Upper lobe of left lung (tissue), 4 donors: ENCODE measurements at regions not wholly inside any gene's neighbourhood (a gene's known extent, or its start where the extent isn't known, plus 50 kb on each side); places are given as distances from the start of the nearest gene placed in this dataset.

Experiments
- POLR2AphosphoS5 ChIP-seq, 2 donors: sonication (generic); formaldehyde crosslinking; IDR thresholded peaks; one replicate each; pipeline ENCODE4 v1.5.1; 2017; ENCODE audit warnings: antibody characterized with exemption in 2 of 2
- TF ChIP-seq, protein P1 (sequence below), 6 experiments: fragments of 450-650 bp in 4 of 6; fragments of 200-600 bp in 2 of 6; sonication (generic) in 2 of 6; IDR thresholded peaks; one replicate each; pipeline ENCODE4 v1.5.1; 2016 to 2019; ENCODE audit warnings: antibody characterized with exemption in 6 of 6

DNA sequence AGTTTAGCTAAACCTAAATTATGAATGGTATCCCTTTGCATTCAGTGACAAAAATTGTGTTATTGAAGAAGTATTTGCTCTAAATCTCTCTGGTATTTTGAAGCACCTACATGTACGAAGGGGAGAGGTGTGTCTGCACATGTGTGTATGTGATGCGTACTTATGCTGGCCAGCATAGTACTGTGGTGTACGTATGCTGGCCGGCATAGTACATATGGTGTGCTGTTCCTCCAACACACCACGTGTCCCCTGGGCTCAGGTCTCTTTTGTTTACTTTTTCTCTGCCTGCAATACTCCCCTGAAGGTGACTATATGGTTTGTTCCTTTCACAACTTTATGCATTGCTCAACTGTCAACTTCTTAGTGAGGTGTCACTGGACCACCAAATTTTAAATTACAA lies 360.3 kb downstream of the CRPPA start:
- TF ChIP-seq POLR2AphosphoS5 (IDR thresholded peaks at IDR 0.05): no peak
- TF ChIP-seq, protein P1, sequence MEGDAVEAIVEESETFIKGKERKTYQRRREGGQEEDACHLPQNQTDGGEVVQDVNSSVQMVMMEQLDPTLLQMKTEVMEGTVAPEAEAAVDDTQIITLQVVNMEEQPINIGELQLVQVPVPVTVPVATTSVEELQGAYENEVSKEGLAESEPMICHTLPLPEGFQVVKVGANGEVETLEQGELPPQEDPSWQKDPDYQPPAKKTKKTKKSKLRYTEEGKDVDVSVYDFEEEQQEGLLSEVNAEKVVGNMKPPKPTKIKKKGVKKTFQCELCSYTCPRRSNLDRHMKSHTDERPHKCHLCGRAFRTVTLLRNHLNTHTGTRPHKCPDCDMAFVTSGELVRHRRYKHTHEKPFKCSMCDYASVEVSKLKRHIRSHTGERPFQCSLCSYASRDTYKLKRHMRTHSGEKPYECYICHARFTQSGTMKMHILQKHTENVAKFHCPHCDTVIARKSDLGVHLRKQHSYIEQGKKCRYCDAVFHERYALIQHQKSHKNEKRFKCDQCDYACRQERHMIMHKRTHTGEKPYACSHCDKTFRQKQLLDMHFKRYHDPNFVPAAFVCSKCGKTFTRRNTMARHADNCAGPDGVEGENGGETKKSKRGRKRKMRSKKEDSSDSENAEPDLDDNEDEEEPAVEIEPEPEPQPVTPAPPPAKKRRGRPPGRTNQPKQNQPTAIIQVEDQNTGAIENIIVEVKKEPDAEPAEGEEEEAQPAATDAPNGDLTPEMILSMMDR (IDR thresholded peaks at IDR 0.05): no peak
